HEK293 (cell line): ENCODE measurements at regions not wholly inside any gene's neighbourhood (a gene's known extent, or its start where the extent isn't known, plus 50 kb on each side); places are given as distances from the start of the nearest gene placed in this dataset.

ENCODE experiments used
- GLI4 ChIP-seq: fragments of 450-650 bp; formaldehyde crosslinking; IDR thresholded peaks from 2 replicates; pipeline ENCODE4 v1.5.1; 2016; ENCODE audit warnings: missing biosample characterization, missing genetic modification characterization
- TF ChIP-seq, protein P1 (sequence below): fragments of 450-650 bp; formaldehyde crosslinking; IDR thresholded peaks from 2 replicates; pipeline ENCODE4 v1.5.1; 2016; ENCODE audit warnings: missing biosample characterization, missing genetic modification characterization
- TF ChIP-seq, protein P2 (sequence below): fragments of 450-650 bp; formaldehyde crosslinking; IDR thresholded peaks from 2 replicates; pipeline ENCODE4 v1.5.1; 2016; ENCODE audit warnings: missing biosample characterization, missing genetic modification characterization

DNA sequence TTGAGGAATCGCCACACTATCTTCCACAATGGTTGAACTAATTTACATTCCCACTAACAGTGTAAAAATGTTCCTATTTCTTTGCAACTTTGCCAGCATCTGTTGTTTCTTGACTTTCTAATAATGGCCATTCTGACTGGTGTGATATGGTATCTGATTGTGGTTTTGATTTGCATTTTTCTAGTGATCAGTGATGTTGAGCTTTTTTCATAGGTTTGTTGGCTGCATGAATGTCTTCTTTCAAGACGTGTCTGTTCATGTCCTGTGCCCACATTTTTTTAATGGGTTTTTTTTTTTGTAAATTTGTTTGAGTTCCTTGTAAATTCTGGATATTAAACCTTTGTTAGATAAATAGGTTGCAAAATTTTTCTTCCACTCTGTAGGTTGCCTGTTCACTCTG is 615.9 kb downstream of the SEMA5A start:
- TF ChIP-seq, protein P1, sequence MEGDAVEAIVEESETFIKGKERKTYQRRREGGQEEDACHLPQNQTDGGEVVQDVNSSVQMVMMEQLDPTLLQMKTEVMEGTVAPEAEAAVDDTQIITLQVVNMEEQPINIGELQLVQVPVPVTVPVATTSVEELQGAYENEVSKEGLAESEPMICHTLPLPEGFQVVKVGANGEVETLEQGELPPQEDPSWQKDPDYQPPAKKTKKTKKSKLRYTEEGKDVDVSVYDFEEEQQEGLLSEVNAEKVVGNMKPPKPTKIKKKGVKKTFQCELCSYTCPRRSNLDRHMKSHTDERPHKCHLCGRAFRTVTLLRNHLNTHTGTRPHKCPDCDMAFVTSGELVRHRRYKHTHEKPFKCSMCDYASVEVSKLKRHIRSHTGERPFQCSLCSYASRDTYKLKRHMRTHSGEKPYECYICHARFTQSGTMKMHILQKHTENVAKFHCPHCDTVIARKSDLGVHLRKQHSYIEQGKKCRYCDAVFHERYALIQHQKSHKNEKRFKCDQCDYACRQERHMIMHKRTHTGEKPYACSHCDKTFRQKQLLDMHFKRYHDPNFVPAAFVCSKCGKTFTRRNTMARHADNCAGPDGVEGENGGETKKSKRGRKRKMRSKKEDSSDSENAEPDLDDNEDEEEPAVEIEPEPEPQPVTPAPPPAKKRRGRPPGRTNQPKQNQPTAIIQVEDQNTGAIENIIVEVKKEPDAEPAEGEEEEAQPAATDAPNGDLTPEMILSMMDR (tag by site-specific recombination), result no peak
- TF ChIP-seq, protein P2, sequence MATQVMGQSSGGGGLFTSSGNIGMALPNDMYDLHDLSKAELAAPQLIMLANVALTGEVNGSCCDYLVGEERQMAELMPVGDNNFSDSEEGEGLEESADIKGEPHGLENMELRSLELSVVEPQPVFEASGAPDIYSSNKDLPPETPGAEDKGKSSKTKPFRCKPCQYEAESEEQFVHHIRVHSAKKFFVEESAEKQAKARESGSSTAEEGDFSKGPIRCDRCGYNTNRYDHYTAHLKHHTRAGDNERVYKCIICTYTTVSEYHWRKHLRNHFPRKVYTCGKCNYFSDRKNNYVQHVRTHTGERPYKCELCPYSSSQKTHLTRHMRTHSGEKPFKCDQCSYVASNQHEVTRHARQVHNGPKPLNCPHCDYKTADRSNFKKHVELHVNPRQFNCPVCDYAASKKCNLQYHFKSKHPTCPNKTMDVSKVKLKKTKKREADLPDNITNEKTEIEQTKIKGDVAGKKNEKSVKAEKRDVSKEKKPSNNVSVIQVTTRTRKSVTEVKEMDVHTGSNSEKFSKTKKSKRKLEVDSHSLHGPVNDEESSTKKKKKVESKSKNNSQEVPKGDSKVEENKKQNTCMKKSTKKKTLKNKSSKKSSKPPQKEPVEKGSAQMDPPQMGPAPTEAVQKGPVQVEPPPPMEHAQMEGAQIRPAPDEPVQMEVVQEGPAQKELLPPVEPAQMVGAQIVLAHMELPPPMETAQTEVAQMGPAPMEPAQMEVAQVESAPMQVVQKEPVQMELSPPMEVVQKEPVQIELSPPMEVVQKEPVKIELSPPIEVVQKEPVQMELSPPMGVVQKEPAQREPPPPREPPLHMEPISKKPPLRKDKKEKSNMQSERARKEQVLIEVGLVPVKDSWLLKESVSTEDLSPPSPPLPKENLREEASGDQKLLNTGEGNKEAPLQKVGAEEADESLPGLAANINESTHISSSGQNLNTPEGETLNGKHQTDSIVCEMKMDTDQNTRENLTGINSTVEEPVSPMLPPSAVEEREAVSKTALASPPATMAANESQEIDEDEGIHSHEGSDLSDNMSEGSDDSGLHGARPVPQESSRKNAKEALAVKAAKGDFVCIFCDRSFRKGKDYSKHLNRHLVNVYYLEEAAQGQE (tag by site-specific recombination), result no peak
- TF ChIP-seq GLI4 (tag by site-specific recombination), result no peak
